Gastroesophageal sphincter (tissue), 4 donors: ENCODE measurements at regions not wholly inside any gene's neighbourhood (a gene's known extent, or its start where the extent isn't known, plus 50 kb on each side); places are given as distances from the start of the nearest gene placed in this dataset.

Experiments
- ATAC-seq: fragments of 150-250 bp; one replicate; pipeline ENCODE4 v1.9.1; 2016; ENCODE audit warnings: mild to moderate bottlenecking, moderate library complexity
- H3K27ac ChIP-seq, 4 donors: fragments of 200-600 bp; sonication (generic) in 3 of 4; 1 replicate in 3 of 4; 2 replicates in 1 of 4; pipeline ENCODE4 v1.5.1; 2016 to 2019
- H3K27me3 ChIP-seq: fragments of 200-600 bp; sonication (generic); one replicate; pipeline ENCODE4 v1.5.1; 2019
- H3K36me3 ChIP-seq, 2 donors: fragments of 200-600 bp; sonication (generic); one replicate each; pipeline ENCODE4 v1.5.1; 2019; ENCODE audit warnings: control low read depth in 1 of 2
- H3K4me1 ChIP-seq, 3 donors: fragments of 200-600 bp; sonication (generic); 1 replicate in 2 of 3; 2 replicates in 1 of 3; pipeline ENCODE4 v1.5.1; 2016 to 2019; ENCODE audit warnings: control low read depth in 2 of 3
- H3K4me3 ChIP-seq, 2 donors: fragments of 200-600 bp; sonication (generic); one replicate each; pipeline ENCODE4 v1.5.1; 2019; ENCODE audit warnings: mild to moderate bottlenecking in 1 of 2, moderate library complexity in 1 of 2
- H3K9me3 ChIP-seq, 3 donors: fragments of 200-600 bp; sonication (generic); one replicate each; pipeline ENCODE4 v1.5.1; 2017 to 2019; ENCODE audit warnings: control low read depth in 2 of 3
- EP300 ChIP-seq: sonication (generic); formaldehyde crosslinking; IDR thresholded peaks from one replicate; pipeline ENCODE4 v1.6.1; 2017; ENCODE audit warnings: antibody characterized with exemption, mild to moderate bottlenecking
- POLR2A ChIP-seq, 2 donors: fragments of 450-650 bp; IDR thresholded peaks; one replicate each; pipeline ENCODE4 v1.6.1; 2017; ENCODE audit warnings: antibody characterized with exemption in 2 of 2, mild to moderate bottlenecking in 2 of 2, moderate library complexity in 1 of 2
- POLR2AphosphoS5 ChIP-seq: sonication (generic); formaldehyde crosslinking; IDR thresholded peaks from one replicate; pipeline ENCODE4 v1.6.1; 2017; ENCODE audit warnings: antibody characterized with exemption
- WGBS, 2 donors: methylation state at CpG; one replicate each; pipeline ENCODE4 v1.1.5; 2018; ENCODE audit warnings: low coverage in 1 of 2; 5-methylcytosine and 5-hydroxymethylcytosine counted together
- TF ChIP-seq, protein P1 (sequence below), 4 experiments: fragments of 200-600 bp in 2 of 4; fragments of 450-650 bp in 2 of 4; sonication (generic) in 1 of 4; IDR thresholded peaks; one replicate each; pipeline ENCODE4 v1.5.1; 2017 to 2019; ENCODE audit warnings: antibody characterized with exemption in 4 of 4, mild to moderate bottlenecking in 2 of 4, moderate library complexity in 2 of 4

DNA sequence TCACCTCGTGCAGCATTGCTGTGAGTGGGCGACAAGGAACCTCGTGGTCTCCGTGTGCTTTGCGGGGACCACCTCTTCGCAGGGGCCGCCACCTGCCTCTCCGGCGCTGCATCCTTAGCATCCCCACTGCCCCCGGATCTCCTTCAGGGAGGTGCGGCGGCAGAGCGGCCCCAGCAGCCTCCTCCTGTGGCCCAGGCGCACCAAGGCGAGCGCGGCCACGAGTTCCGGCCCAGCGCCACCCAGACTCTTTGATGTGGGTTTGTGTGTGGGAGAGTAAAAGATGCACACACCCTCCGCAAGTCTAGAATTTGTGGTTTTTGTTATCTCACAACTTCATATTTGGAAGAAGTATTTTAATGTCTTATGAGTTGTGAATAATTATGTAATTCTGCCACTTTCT lies 118.8 kb upstream of the DIO3 start:
- H3K27ac ChIP-seq, result no peak overlapping the region
- 90 to 95% methylated on average over 2 to 7 of the region's 21 CpGs for WGBS, 2 donors
- TF ChIP-seq POLR2AphosphoS5, result no peak
- TF ChIP-seq, protein P1, sequence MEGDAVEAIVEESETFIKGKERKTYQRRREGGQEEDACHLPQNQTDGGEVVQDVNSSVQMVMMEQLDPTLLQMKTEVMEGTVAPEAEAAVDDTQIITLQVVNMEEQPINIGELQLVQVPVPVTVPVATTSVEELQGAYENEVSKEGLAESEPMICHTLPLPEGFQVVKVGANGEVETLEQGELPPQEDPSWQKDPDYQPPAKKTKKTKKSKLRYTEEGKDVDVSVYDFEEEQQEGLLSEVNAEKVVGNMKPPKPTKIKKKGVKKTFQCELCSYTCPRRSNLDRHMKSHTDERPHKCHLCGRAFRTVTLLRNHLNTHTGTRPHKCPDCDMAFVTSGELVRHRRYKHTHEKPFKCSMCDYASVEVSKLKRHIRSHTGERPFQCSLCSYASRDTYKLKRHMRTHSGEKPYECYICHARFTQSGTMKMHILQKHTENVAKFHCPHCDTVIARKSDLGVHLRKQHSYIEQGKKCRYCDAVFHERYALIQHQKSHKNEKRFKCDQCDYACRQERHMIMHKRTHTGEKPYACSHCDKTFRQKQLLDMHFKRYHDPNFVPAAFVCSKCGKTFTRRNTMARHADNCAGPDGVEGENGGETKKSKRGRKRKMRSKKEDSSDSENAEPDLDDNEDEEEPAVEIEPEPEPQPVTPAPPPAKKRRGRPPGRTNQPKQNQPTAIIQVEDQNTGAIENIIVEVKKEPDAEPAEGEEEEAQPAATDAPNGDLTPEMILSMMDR (IDR thresholded peaks at IDR 0.05), result no peak
- TF ChIP-seq EP300, result no peak
- no peaks in the 10 kb centered on the region for H3K9me3 ChIP-seq
- no peaks in the 10 kb centered on the region for H3K4me1 ChIP-seq
- H3K36me3 ChIP-seq, result no peaks in the 10 kb centered on the region
- peaks cover 5% of the 10 kb centered on the region for H3K27me3 ChIP-seq
- no peak for ATAC-seq
- no peak overlapping the region for H3K4me3 ChIP-seq

DNA sequence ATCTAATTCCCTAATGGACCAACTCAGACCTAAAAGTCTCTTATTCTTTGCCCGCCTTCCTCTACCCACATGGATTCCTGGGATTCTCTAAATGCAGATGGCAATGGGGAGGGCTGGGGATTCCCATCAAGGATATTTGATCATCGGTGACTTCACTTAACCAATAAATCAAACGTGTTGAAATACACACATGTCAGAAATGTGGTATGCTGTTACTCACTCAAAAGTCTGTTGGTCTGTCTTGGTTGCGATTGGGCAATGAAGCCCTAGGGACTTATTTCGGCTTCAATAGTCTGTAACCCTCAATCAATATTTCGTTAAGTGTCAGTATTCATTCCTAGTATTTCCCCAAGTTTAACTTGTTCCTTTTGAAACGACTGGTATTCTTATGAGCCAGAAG lies 117.2 kb upstream of the DIO3 start:
- TF ChIP-seq POLR2AphosphoS5, result no peak
- TF ChIP-seq, protein P1 (IDR thresholded peaks at IDR 0.05), result no peak
- TF ChIP-seq EP300, result no peak
- TF ChIP-seq POLR2A (IDR thresholded peaks at IDR 0.05), result no peak

DNA sequence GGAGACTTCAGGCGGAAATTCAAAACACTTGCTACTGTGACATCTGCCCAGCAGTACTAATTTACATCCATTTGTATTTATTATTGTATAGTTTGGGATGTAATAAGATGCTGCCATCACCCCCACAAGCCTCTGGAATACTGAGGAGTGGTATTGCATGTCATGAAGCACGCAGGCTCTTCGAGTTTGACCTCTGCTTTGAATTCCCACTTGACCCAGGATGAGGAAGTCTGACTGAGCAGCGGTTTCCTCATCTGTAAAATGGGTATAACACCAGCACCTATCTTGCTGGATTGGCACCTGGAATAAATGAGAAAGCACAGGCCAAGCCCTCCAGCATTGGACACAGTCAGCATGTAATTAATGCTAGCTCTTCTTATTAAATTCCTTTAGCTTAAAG lies 116.0 kb upstream of the DIO3 start:
- no peak overlapping the region for H3K27ac ChIP-seq
- H3K4me1 ChIP-seq, result no peaks in the 10 kb centered on the region
- TF ChIP-seq EP300, result no peak
- no peak for TF ChIP-seq POLR2AphosphoS5
- no peak for TF ChIP-seq POLR2A (IDR thresholded peaks at IDR 0.05)
- TF ChIP-seq, protein P1 (IDR thresholded peaks at IDR 0.05), result no peak
- H3K36me3 ChIP-seq, result no peaks in the 10 kb centered on the region
- H3K27me3 ChIP-seq, result peaks cover 5% of the 10 kb centered on the region
- no peak for ATAC-seq
- H3K4me3 ChIP-seq, result no peak overlapping the region
- WGBS, 2 donors, result 89 to 90% methylated on average over 2 to 4 of the region's 4 CpGs
- H3K9me3 ChIP-seq, result no peaks in the 10 kb centered on the region

More for the DNA sequence above, 117.2 kb upstream of the DIO3 start:
- 81 to 89% methylated on average over 3 to 7 of the region's 7 CpGs for WGBS, 2 donors
- Histone ChIP-seq H3K4me3 (no peak overlapping the region), H3K27ac (no peak overlapping the region), H3K36me3 (no peaks in the 10 kb centered on the region), H3K27me3 (peaks cover 5% of the 10 kb centered on the region), H3K9me3 (no peaks in the 10 kb centered on the region), H3K4me1 (no peaks in the 10 kb centered on the region)
- no peak for ATAC-seq

DNA sequence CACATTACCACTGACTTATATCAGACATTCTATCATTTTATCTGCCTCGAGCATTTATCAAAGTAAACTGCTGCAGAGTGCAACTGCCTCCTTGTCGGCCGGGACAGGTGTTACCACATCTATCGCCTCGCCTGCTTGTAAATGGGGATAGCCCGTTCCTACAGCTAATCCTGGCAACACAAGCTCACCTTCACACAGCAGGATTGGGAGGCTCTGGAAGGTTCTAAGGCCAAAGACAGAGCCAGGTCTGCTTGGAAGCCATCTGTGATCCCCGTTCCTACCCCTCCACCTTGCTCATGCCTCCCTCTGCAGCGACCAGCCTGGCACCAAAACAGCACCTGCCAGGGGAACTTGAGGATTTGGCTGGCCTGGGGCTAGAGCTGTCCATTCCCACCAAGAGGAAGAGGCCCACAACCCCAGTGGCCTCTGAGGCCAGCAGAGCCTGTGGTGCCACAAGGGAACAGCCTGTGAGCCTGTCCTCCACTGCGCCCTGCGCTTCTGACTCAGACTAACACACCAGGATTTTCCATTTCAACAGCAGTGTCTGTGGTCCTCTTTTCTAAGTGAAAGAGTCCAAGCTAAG lies 114.8 kb upstream of the DIO3 start:
- TF ChIP-seq POLR2A (IDR thresholded peaks at IDR 0.05) (no peak), POLR2AphosphoS5 (no peak), EP300 (no peak)
- TF ChIP-seq, protein P1 (IDR thresholded peaks at IDR 0.05), result no peak
- Histone ChIP-seq H3K9me3 (no peaks in the 10 kb centered on the region), H3K4me1 (no peaks in the 10 kb centered on the region), H3K27me3 (peaks cover 15% of the 10 kb centered on the region), H3K36me3 (no peaks in the 10 kb centered on the region), H3K4me3 (no peak overlapping the region), H3K27ac (no peak overlapping the region)
- ATAC-seq, result no peak
- 73 to 85% methylated on average over 6 of the region's 10 CpGs for WGBS, 2 donors

DNA sequence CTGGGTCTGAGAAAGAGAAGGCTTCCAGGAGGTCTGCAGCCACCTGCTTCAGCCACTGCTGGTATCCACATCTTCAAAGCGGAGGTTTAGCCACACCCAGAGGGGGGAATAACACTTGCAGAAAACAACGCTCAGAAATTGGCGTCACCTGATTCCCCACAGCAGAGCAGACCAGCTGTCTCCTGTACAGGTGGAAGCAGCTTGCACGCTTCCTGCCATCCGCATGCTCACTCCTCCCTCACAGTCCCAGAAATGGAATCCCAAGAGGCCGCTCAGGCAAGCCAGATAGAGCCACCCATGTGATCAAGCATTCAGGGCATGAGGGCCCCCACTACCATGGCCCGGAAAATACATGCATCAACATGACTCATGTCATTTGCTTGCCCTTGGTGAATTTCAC lies 112.2 kb upstream of the DIO3 start:
- no peaks in the 10 kb centered on the region for H3K36me3 ChIP-seq
- 75 to 78% methylated on average over 7 of the region's 7 CpGs for WGBS, 2 donors
- no peak for ATAC-seq
- no peaks in the 10 kb centered on the region for H3K9me3 ChIP-seq
- peaks cover 28% of the 10 kb centered on the region for H3K27me3 ChIP-seq
- no peak overlapping the region for H3K4me3 ChIP-seq
- H3K27ac ChIP-seq, result no peak overlapping the region
- TF ChIP-seq POLR2AphosphoS5 (no peak), EP300 (no peak), POLR2A (IDR thresholded peaks at IDR 0.05) (no peak)
- TF ChIP-seq, protein P1 (IDR thresholded peaks at IDR 0.05), result no peak
- no peaks in the 10 kb centered on the region for H3K4me1 ChIP-seq
